GM18505 (cell line): ENCODE measurements at regions not wholly inside any gene's neighbourhood (a gene's known extent, or its start where the extent isn't known, plus 50 kb on each side); places are given as distances from the start of the nearest gene placed in this dataset.

Experiments used
- ATAC-seq: cut with Tn5 transposase; IDR thresholded peaks from one replicate; pipeline ENCODE4 v1.9.1; 2021; ENCODE audit not compliant: unreplicated experiment
- POLR2A ChIP-seq: IDR thresholded peaks from 4 replicates; pipeline ENCODE4 v1.6.1; 2011; ENCODE audit warnings: borderline replicate concordance; ENCODE audit not compliant: insufficient read depth, insufficient read length; ENCODE audit errors: extremely low read depth

DNA sequence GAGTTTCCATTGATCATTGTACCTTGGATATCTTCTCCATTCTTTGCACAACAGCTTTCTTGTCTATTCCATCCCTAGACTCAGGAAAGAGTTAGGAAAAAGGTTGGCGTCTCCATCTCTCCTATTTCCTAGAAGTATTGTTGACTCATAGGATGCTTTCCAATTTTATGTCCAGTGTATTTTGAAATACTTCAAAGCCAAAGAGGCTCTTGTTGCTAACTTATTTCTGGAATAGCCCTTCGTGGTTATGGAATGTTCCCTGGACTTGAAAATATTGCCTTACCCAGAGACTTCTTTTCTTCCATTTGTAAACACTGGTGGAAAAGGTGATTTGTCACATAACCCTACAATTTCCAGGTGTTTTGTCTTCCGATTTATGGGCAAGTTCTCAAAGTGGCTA is 402.3 kb upstream of the ZNF608 start:
- no peak for ATAC-seq
- TF ChIP-seq POLR2A, result no peak

DNA sequence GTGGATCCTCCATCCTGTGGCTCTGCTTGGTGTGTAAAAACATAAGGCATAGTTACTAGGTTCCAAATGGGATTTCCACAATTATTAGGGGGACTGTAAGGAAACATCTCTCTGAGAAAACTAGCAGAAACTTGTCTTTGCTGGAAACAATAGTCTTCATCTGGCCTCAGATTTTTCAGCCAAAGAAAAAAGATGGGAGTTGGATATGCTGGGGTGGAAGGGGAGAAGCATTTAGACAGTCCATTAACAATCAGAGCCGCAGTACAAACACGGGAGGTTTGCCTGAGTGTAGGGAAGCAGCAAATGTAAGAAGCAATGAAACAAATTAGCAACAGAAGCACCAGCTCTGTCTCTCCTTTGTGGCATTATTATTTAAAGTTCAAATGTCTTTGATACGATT is 402.7 kb upstream of the ZNF608 start:
- no peak for ATAC-seq
- no peak for TF ChIP-seq POLR2A

GRCh38 chr5:125149527-125149926 is 403.1 kb upstream of the ZNF608 start:
- TF ChIP-seq POLR2A, result no peak
- ATAC-seq, result no peak

GRCh38 chr5:125150041-125150669 is 403.7 kb upstream of the ZNF608 start:
- TF ChIP-seq POLR2A, result no peak
- no peak for ATAC-seq

DNA sequence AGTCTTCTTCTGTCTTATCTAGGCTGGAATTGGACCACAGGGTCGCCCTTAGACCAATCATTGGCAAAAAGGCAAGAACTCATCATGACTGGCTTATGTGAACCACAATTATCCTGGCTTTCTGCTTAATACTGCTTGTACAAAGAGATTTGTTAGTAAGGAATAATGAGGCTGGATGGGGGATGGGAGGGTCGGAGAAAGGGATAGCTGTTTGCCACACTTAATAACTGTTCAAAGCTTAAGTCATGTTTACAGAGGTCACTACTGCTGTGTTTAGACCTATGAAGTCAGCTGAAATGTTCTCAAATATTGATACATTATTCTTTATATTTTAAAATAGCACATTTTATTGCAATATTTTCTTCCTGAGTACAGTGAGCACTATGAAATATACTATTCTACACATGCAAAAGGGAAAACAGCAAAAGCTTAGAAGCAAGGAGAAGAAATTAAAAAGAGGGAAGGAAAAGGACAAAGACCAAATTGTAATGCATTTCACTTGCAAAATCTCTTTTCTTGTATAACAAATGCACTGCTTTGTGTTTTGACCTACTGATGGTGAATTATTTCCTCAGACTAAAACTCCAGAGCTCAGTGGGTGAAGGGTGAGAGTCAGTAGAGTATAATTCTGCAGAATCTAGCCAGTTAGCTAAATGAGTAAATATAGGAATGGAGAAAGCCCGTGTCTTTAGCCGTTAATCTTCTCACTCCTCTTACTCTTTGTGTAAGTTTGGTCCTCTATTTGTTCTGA is 404.9 kb upstream of the ZNF608 start:
- no peak for ATAC-seq
- no peak for TF ChIP-seq POLR2A

- no peak for TF ChIP-seq POLR2A
- no peak for ATAC-seq
Measured at GRCh38 chr5:125152044-125152443, 405.6 kb upstream of the ZNF608 start.

GRCh38 chr5:125152461-125153189 is 406.2 kb upstream of the ZNF608 start:
- no peak for TF ChIP-seq POLR2A
- no peak for ATAC-seq

DNA sequence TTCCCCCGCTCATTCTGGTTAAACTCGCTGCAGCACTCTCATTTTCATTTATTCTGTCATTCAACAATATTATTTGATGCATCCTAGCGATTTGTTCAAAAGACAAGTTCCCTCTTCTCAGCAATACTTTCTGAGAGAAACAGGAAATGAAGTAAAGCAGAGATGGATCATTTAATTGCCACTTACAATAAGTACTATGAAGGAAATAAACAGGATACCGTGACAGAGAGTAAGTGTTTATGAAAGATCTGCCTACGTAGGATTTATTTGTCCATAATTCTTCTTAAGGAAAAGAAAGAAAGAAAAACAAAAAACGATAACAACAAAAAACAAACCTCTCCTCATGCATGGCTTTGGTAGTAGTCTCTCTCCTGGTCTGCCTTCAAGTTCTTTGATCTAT is 406.8 kb upstream of the ZNF608 start:
- ATAC-seq, result no peak
- no peak for TF ChIP-seq POLR2A

GRCh38 chr5:125154301-125155110 is 408.1 kb upstream of the ZNF608 start:
- ATAC-seq, result no peak

DNA sequence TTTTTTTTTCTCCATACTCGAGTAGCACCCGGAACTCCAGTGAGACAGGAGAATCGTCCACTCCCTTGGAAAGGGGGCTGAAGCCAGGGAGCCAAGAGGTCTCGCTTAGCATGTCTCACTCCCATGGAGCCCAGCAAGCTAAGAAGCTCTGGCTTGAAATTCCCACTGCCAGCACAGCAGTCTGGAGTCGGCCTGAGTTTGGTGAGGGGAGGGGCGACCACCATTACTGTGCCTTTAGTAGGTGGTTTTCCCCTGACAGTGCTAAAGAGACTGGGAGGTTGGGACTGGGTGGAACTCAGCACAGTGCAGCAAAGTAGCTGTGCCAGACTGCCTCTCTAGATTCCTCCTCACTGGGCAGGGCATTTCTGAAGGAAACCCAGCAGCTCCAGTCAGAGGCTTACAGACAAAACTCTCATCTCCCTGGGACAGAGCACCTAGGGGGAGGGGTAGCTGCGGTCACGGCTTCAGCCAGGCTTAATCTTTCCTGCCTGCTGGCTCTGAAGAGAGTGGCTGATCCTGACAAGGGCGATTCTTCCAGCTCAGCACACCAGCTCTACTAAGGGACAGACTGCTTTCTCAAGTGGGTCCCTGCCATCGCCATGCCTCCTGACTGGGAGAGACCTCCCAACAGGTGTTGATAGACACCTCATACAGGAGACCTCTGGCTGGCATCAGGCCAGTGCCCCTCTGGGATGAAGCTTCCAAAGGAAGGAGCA is 414.5 kb upstream of the ZNF608 start:
- no peak for TF ChIP-seq POLR2A
- no peak for ATAC-seq

More at GRCh38 chr5:125154301-125155110, 408.1 kb upstream of the ZNF608 start:
- no peak for TF ChIP-seq POLR2A

DNA sequence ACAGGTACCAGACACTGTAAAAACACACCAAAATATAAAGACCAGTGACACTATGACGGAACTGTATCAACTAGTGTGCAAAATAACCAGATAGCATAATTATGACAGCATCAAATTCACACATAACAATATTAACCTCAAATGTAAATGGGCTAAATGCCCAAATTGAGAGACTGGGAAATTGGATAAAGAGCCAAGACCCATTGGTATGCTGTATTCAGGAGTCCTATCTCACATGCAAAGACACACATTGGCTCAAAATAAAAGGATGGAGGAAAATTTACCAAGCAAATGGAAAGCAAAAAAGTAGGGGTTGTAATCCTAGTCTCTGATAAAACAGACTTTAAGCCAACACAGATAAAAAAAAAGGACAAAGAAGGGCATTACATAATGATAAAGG is 416.3 kb upstream of the ZNF608 start:
- no peak for ATAC-seq
- TF ChIP-seq POLR2A, result no peak

GRCh38 chr5:125169396-125169795 is 423.0 kb upstream of the ZNF608 start:
- no peak for TF ChIP-seq POLR2A
- ATAC-seq, result no peak
